Endothelial cell of umbilical vein (primary cell): ENCODE measurements at regions not wholly inside any gene's neighbourhood (a gene's known extent, or its start where the extent isn't known, plus 50 kb on each side); places are given as distances from the start of the nearest gene placed in this dataset.
"Not testable (repeated sequence)": the region's sequence is repeated elsewhere in the genome, so short reads cannot be mapped to it uniquely, and the experiment has no call there.

Experiments
- EZH2 ChIP-seq: IDR thresholded peaks from 2 replicates; pipeline ENCODE4 v1.6.1; 2012; ENCODE audit warnings: borderline replicate concordance, low read depth, mild to moderate bottlenecking, moderate library complexity, low read length, inconsistent platforms; ENCODE audit not compliant: severe bottlenecking
- GATA2 ChIP-seq: IDR thresholded peaks from 2 replicates; pipeline ENCODE4 v1.7.0; 2011; ENCODE audit warnings: low read depth, mild to moderate bottlenecking, moderate library complexity, mixed read lengths, low read length; ENCODE audit not compliant: insufficient read length, insufficient read depth
- JUN ChIP-seq: IDR thresholded peaks from 2 replicates; pipeline ENCODE4 v1.6.1; 2011; ENCODE audit warnings: borderline replicate concordance, low read depth; ENCODE audit not compliant: insufficient read length, insufficient read depth
- MYC ChIP-seq: IDR thresholded peaks from one replicate; pipeline ENCODE4 v1.6.1; 2011; ENCODE audit warnings: mild to moderate bottlenecking, low read depth, low read length
- POLR2A ChIP-seq: IDR thresholded peaks from 2 replicates; pipeline ENCODE4 v1.6.1; 2012; ENCODE audit warnings: low read depth, mild to moderate bottlenecking, control low read depth, low read length
- POLR2AphosphoS5 ChIP-seq: IDR thresholded peaks from 2 replicates; pipeline ENCODE4 v1.6.1; 2012; ENCODE audit warnings: low read depth, mild to moderate bottlenecking, control low read depth, low read length, moderate library complexity; ENCODE audit not compliant: insufficient read depth
- TF ChIP-seq, protein P1 (sequence below), 2 donors: IDR thresholded peaks; 1 replicate in 1 of 2; 2 replicates in 1 of 2; pipeline ENCODE4 v1.5.1; 2011; ENCODE audit warnings: low read length in 2 of 2, mild to moderate bottlenecking in 2 of 2, moderate library complexity in 2 of 2, control low read depth in 1 of 2, inconsistent platforms in 1 of 2, low read depth in 1 of 2; ENCODE audit not compliant: insufficient read depth in 1 of 2; ENCODE audit errors: extremely low read depth in 1 of 2
- TF ChIP-seq, protein P2 (sequence below): IDR thresholded peaks from 2 replicates; pipeline ENCODE4 v1.6.1; 2011; ENCODE audit not compliant: insufficient read depth, insufficient read length

DNA sequence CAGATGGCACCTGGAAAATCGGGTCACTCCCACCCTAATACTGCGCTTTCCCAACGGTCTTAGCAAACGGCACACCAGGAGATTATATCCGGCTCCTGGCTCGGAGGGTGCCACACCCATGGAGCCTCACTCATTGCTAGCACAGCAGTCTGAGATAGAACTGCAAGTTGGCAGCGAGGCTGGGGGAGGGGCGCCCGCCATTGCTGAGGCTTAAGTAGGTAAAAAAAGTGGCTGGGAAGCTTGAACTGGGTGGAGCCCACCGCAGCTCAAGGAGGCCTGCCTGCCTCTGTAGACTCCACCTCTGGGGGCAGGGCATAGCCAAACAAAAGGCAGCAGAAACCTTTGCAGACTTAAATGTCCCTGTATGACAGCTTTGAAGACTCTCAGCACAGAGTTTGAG lies 189.6 kb upstream of the GPR149 start:
- TF ChIP-seq MYC, EZH2, POLR2A, POLR2AphosphoS5, GATA2, JUN: not testable (repeated sequence)
- TF ChIP-seq, protein P1, sequence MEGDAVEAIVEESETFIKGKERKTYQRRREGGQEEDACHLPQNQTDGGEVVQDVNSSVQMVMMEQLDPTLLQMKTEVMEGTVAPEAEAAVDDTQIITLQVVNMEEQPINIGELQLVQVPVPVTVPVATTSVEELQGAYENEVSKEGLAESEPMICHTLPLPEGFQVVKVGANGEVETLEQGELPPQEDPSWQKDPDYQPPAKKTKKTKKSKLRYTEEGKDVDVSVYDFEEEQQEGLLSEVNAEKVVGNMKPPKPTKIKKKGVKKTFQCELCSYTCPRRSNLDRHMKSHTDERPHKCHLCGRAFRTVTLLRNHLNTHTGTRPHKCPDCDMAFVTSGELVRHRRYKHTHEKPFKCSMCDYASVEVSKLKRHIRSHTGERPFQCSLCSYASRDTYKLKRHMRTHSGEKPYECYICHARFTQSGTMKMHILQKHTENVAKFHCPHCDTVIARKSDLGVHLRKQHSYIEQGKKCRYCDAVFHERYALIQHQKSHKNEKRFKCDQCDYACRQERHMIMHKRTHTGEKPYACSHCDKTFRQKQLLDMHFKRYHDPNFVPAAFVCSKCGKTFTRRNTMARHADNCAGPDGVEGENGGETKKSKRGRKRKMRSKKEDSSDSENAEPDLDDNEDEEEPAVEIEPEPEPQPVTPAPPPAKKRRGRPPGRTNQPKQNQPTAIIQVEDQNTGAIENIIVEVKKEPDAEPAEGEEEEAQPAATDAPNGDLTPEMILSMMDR (IDR thresholded peaks at IDR 0.05; ENCODE audit: extremely low read depth in 1 of 2, insufficient read depth in 1 of 2, low read depth in 1 of 2, low read length in 2 of 2): not testable (repeated sequence)
- TF ChIP-seq, protein P2, sequence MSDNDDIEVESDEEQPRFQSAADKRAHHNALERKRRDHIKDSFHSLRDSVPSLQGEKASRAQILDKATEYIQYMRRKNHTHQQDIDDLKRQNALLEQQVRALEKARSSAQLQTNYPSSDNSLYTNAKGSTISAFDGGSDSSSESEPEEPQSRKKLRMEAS: not testable (repeated sequence)
